ENCODE measurements at regions not wholly inside any gene's neighbourhood (a gene's known extent, or its start where the extent isn't known, plus 50 kb on each side); places are given as distances from the start of the nearest gene placed in this dataset.

DNA sequence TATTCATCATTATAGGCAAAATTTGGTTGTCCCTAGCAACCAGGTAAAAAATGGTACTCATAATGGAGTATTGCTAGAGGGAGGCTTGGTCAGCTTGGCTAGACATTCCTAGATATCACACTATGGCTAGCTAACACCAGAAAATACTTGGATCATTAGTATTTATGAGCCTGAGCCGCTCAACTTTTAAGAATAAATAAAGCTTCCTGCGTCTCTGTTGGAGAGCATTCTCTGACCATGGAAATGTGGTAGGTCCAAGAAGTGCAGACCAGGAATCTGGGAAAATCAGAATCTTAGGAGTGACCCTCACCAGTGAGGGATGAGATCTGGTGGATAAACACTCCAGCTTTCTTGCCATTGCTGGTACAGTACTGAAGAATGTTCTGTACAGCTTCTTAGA lies 157.6 kb upstream of the AGR3 start:
- TF ChIP-seq, protein P1, sequence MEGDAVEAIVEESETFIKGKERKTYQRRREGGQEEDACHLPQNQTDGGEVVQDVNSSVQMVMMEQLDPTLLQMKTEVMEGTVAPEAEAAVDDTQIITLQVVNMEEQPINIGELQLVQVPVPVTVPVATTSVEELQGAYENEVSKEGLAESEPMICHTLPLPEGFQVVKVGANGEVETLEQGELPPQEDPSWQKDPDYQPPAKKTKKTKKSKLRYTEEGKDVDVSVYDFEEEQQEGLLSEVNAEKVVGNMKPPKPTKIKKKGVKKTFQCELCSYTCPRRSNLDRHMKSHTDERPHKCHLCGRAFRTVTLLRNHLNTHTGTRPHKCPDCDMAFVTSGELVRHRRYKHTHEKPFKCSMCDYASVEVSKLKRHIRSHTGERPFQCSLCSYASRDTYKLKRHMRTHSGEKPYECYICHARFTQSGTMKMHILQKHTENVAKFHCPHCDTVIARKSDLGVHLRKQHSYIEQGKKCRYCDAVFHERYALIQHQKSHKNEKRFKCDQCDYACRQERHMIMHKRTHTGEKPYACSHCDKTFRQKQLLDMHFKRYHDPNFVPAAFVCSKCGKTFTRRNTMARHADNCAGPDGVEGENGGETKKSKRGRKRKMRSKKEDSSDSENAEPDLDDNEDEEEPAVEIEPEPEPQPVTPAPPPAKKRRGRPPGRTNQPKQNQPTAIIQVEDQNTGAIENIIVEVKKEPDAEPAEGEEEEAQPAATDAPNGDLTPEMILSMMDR (conservative IDR thresholded peaks at IDR 0.05 in 1 of 2, IDR thresholded peaks at IDR 0.05 in 1 of 2; ENCODE audit: low read depth in 1 of 2, low read length in 2 of 2) = no peak
- TF ChIP-seq EZH2 (IDR thresholded peaks at IDR 0.05; ENCODE audit: low read length, missing control alignments) = no peak

Data from fibroblast of lung (primary cell).